NOMO-1 treated with DMSO at 0.1 percent for 48 hours (cell line): ENCODE measurements at regions not wholly inside any gene's neighbourhood (a gene's known extent, or its start where the extent isn't known, plus 50 kb on each side); places are given as distances from the start of the nearest gene placed in this dataset.
"Not testable (repeated sequence)": the region's sequence is repeated elsewhere in the genome, so short reads cannot be mapped to it uniquely, and the experiment has no call there.

Experiments used
- DNase-seq: peaks from one replicate; lab custom pipeline; 2025; ENCODE audit not compliant: unreplicated experiment; lab: John Stamatoyannopoulos, UW

- DNase-seq, result no peak
Observed at GRCh38 chr3:176097027-176097426, 1100.3 kb downstream of the TBL1XR1 start.

GRCh38 chr3:176093892-176094291, 1103.4 kb downstream of the TBL1XR1 start:
- DNase-seq, result not testable (repeated sequence)

DNA sequence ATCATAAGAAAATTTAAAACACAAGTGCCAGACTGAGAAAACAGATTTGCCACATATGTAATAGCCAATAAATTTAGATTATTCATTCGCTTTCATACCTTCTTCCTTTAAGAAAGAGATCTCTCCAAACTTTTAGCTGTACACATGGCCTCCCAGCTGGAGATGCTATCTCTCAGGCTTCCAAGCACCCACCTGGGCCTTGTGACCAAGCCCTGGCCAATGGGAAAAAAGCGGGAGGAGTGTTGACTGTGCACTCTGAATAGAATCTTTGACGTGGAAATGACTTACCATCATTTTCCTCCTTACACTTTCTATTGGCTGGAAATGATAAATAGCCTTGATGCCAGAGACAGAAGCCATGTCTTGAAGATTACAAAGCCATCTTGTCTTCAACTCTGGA, 1106.6 kb downstream of the TBL1XR1 start:
- no peak for DNase-seq

GRCh38 chr3:176088962-176089383, 1108.3 kb downstream of the TBL1XR1 start:
- DNase-seq, result no peak

DNA sequence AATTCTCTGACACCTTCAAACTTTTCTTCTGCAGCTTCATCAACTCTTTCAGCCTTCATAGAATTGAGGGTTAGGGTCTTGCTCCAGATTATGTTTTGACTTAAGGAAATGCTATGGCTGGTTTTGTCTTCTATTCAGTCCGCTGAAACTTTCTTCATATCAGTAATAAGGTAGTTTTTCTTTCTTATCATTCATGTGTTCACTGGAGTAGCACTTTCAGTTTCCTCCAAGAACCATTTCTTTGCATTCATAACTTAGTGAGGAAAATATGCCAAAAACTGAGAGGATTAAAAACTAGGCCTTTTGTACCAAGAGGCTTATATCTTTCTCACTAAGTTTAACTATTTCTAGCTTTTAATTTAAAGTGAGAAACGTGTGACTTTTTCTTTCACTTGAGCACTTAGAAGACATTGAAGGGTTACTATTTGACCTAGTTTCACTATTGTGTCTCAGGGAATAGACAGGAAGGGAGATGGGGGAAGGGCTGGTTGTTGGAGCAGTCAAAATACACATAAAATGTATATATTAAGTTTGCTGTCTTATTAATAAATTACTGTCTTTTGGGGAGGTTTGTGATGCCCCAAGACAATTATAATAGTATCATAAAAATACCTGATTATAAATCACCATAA, 1110.1 kb downstream of the TBL1XR1 start:
- DNase-seq, result no peak

DNA sequence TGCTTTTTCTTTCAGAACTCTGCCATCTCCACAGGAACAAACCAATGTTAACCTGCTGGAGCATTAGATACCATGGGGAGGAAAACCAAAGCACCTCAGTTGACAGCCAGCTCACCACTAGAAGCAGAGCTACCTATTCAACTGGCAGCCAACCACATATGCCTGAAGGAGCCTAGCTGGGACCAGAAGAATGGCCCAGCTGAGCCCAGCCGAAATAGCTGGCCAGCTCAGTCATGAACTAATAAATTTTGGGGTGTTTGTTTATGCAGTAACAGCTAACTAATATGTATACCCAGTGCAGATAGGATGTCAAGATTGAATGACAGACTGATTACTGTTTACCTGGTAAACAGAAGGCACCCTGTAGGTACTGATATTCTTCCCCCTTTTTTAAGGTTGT, 1117.5 kb downstream of the TBL1XR1 start:
- DNase-seq, result no peak

DNA sequence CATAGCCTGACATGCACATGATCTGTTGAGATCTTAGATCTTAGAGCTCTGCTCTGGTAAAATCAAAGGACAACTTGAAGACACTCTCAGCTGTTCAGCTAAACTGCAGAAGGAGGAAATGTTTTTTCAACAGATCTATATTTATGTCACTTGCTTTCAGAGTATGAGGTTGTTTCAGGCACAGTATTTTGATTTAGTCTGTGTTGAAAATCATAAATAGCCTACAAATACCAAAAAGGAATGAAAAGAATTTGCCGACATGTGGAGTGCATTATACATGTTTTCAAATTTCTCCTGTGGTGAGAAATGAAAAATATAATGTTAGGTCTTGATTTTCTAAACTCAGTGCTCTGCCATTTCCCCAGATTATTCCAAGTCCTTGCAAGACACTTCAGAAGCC, 1118.4 kb downstream of the TBL1XR1 start:
- DNase-seq, result no peak

DNA sequence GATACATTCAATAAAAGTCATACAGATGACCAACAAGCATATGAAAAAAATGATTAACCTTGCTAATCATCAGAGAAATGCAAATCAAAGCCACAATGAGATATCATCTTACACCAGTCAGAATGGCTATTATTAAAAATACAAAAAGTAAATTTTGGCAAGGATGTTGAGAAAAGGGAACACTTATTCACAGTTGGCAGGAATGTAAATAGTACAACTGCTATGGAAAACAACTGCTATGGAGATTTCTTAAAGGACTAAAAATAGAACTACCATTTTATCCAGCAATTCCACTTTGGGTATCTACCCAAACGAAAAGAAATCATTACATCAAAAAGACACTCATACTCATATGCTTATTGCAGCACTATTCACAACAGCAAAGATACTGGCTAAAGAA, 1121.8 kb downstream of the TBL1XR1 start:
- DNase-seq, result no peak

- no peak for DNase-seq
Observed at GRCh38 chr3:176075046-176075445, 1122.2 kb downstream of the TBL1XR1 start.

- no peak for DNase-seq
Observed at GRCh38 chr3:176074096-176074495, 1123.2 kb downstream of the TBL1XR1 start.

DNA sequence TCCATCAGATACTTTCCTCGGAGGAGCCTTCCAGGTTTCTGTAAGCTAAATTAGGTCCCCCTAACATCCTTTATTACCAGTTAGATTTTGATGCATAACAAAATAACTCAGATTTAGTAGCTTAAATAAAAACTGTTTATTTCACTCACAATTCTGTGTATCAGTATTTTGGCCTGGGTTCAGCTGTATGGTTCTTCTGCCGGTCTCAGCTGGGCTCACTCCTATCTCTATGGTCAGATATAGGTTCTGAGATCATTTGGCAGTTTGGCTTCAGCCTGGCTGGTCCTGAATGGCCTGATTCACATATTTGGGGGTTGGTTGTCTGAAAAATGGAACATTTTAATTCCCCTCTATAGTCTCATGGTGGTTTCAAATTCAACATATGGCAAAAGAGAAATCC, 1125.3 kb downstream of the TBL1XR1 start:
- no peak for DNase-seq

- DNase-seq, result no peak
Observed at GRCh38 chr3:176068750-176069149, 1128.5 kb downstream of the TBL1XR1 start.

DNA sequence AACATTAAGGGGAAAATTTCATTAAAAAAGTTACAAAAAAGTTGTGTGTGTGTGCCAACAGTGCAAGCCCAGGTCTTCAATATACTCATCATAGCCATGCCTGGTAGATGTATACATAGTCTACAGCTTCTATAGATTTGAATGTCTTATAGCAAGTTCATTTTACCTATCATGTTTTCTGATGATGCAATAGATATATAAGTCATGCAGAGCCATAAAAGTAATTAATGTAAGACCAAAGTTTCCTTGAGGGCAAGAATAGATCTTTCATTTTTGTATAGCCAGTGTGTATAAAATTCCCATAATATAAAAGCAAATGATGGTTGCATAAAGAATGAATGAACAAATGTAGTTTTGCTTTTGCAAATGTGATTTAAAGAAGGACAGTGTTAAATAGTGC, 1138.4 kb downstream of the TBL1XR1 start:
- DNase-seq, result no peak

DNA sequence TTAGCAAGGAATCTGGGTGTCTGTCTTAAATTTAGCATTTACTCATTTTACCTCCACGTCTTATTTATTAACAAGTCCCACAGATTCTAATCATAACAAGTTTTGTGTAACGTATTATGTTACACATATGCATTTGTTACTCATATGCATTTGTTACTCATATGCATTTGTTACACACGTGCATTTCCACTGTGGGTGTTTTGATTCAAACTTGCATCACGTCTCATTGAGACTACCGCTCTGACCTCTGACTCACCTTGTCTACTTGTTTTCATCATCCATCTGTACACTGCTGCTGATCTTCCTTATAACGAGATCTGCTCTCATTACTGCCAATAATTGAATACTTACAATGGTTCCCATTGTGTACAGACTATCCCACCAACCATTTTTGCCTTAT, 1141.4 kb downstream of the TBL1XR1 start:
- DNase-seq, result no peak

- no peak for DNase-seq
Observed at GRCh38 chr3:176051766-176052165, 1145.5 kb downstream of the TBL1XR1 start.

DNA sequence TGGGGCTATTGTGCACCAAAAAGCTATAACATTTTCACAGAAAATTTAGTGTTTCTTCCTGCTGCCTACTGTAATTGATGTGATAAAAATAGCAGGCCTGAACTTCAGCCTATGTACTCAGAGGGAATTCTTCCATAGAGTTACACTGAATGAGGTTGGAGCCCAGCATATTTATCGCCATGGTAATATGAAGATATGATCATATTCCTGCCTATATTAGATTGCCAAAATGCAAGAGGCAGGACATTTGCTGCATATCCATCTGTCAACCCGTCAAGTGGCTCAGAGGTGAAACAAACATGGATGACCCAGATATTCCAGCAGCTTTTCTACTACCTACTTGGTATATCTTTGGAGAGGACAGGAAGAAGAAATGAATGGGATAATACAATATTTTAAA, 1150.6 kb downstream of the TBL1XR1 start:
- DNase-seq, result no peak

DNA sequence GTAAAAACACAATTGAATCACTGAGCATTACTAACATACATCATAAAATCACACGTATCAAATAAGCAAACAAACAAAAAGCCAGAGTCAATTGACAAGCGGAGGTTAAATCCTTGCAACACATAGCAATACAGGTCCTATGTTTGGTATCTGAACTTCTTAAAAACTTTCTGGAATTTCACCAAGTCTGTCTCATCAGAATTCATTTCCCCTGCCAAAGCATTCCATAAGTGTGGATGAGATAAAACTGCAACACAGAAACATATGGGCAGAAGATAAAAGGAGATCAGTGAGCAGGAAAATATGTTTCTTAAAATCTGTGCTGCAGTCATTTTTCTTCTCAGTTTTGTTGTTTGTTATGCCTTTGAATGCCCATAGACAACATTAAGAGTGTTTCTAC, 1155.5 kb downstream of the TBL1XR1 start:
- no peak for DNase-seq

GRCh38 chr3:176041185-176041584, 1156.1 kb downstream of the TBL1XR1 start:
- no peak for DNase-seq

- DNase-seq, result no peak
Observed at GRCh38 chr3:176037636-176038035, 1159.6 kb downstream of the TBL1XR1 start.

GRCh38 chr3:176032043-176032442, 1165.2 kb downstream of the TBL1XR1 start:
- DNase-seq, result no peak

DNA sequence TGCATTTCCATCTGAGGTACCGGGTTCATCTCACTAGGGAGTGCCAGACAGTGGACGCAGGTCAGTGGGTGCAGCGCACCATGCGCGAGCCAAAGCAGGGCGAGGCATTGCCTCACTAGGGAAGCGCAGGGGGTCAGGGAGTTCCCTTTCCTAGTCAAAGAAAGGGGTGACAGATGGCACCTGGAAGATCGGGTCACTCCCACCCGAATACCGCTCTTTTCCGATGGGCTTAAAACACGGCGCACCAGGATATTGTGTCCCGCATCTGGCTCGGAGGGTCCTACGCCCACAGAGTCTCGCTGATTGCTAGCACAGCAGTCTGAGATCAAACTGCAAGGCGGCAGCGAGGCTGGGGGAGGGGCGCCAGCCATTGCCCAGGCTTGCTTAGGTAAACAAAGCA, 1157.1 kb downstream of the NAALADL2 start:
- not testable (repeated sequence) for DNase-seq

GRCh38 chr3:176015228-176015627, 1156.1 kb downstream of the NAALADL2 start:
- DNase-seq, result not testable (repeated sequence)

GRCh38 chr3:176009256-176009655, 1150.1 kb downstream of the NAALADL2 start:
- DNase-seq, result no peak
